ENCODE measurements at regions not wholly inside any gene's neighbourhood (a gene's known extent, or its start where the extent isn't known, plus 50 kb on each side); places are given as distances from the start of the nearest gene placed in this dataset.

DNA sequence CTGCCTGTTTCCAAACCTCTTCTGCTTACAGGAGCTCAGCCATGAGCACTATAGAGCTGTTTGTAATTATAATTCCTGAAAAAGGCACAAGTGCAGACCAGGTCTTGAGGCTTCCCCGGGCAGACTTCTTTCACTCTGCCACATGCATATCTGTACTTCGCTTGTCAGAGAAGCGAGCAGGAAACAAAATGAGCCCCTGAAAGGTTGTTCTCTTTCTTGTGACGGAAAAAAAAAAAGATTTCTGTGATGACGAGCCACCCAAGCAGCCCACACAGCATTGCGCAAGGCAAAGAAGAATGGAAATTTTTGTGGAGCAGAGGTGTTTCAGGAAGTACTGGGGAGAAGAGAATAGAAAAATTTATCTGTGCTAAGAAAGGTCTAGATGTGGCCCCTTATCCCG, 54.0 kb upstream of the LINC00305 start:
- Histone ChIP-seq H3K9me3 (ENCODE audit: low read length) (no peaks in the 10 kb centered on the region), H3K9me2 (ENCODE audit: insufficient read depth, low read length) (no peaks in the 10 kb centered on the region), H3K4me3 (ENCODE audit: low read length) (no peak overlapping the region), H3K27ac (ENCODE audit: low read length) (no peak overlapping the region), H3K9ac (ENCODE audit: low read length) (no peak overlapping the region), H3K79me2 (replicated peaks; ENCODE audit: insufficient read depth, low read length) (no peaks in the 10 kb centered on the region), H3K4me2 (ENCODE audit: low read length) (no peak overlapping the region), H4K20me1 (ENCODE audit: insufficient read depth) (no peaks in the 10 kb centered on the region), H3F3A (ENCODE audit: insufficient read depth, low read length, poor library complexity, severe bottlenecking) (no peaks in the 10 kb centered on the region), H3K27me3 (ENCODE audit: insufficient read depth, low read depth, low read length) (no peaks in the 10 kb centered on the region), H2AFZ (ENCODE audit: low read depth, low read length) (no peak overlapping the region), H3K36me3 (ENCODE audit: insufficient read depth, low read length) (no peaks in the 10 kb centered on the region)
- TF ChIP-seq EZH2 (IDR thresholded peaks at IDR 0.05; ENCODE audit: borderline replicate concordance, insufficient read depth, low read length, poor library complexity, severe bottlenecking) (no peak), POLR2AphosphoS5 (IDR thresholded peaks at IDR 0.05) (no peak), EP300 (conservative IDR thresholded peaks at IDR 0.05; ENCODE audit: poor library complexity, severe bottlenecking) (no peak), MXI1 (conservative IDR thresholded peaks at IDR 0.05; ENCODE audit: poor library complexity, severe bottlenecking) (no peak), TAF1 (IDR thresholded peaks at IDR 0.05; ENCODE audit: low read depth) (no peak), RAD21 (conservative IDR thresholded peaks at IDR 0.05) (no peak), SMC3 (conservative IDR thresholded peaks at IDR 0.05; ENCODE audit: poor library complexity) (no peak)
- TF ChIP-seq, protein P1, sequence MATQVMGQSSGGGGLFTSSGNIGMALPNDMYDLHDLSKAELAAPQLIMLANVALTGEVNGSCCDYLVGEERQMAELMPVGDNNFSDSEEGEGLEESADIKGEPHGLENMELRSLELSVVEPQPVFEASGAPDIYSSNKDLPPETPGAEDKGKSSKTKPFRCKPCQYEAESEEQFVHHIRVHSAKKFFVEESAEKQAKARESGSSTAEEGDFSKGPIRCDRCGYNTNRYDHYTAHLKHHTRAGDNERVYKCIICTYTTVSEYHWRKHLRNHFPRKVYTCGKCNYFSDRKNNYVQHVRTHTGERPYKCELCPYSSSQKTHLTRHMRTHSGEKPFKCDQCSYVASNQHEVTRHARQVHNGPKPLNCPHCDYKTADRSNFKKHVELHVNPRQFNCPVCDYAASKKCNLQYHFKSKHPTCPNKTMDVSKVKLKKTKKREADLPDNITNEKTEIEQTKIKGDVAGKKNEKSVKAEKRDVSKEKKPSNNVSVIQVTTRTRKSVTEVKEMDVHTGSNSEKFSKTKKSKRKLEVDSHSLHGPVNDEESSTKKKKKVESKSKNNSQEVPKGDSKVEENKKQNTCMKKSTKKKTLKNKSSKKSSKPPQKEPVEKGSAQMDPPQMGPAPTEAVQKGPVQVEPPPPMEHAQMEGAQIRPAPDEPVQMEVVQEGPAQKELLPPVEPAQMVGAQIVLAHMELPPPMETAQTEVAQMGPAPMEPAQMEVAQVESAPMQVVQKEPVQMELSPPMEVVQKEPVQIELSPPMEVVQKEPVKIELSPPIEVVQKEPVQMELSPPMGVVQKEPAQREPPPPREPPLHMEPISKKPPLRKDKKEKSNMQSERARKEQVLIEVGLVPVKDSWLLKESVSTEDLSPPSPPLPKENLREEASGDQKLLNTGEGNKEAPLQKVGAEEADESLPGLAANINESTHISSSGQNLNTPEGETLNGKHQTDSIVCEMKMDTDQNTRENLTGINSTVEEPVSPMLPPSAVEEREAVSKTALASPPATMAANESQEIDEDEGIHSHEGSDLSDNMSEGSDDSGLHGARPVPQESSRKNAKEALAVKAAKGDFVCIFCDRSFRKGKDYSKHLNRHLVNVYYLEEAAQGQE (IDR thresholded peaks at IDR 0.05; ENCODE audit: borderline replicate concordance): no peak
- TF ChIP-seq, protein P2, sequence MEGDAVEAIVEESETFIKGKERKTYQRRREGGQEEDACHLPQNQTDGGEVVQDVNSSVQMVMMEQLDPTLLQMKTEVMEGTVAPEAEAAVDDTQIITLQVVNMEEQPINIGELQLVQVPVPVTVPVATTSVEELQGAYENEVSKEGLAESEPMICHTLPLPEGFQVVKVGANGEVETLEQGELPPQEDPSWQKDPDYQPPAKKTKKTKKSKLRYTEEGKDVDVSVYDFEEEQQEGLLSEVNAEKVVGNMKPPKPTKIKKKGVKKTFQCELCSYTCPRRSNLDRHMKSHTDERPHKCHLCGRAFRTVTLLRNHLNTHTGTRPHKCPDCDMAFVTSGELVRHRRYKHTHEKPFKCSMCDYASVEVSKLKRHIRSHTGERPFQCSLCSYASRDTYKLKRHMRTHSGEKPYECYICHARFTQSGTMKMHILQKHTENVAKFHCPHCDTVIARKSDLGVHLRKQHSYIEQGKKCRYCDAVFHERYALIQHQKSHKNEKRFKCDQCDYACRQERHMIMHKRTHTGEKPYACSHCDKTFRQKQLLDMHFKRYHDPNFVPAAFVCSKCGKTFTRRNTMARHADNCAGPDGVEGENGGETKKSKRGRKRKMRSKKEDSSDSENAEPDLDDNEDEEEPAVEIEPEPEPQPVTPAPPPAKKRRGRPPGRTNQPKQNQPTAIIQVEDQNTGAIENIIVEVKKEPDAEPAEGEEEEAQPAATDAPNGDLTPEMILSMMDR (IDR thresholded peaks at IDR 0.05; ENCODE audit: poor library complexity, severe bottlenecking): no peak

DNA sequence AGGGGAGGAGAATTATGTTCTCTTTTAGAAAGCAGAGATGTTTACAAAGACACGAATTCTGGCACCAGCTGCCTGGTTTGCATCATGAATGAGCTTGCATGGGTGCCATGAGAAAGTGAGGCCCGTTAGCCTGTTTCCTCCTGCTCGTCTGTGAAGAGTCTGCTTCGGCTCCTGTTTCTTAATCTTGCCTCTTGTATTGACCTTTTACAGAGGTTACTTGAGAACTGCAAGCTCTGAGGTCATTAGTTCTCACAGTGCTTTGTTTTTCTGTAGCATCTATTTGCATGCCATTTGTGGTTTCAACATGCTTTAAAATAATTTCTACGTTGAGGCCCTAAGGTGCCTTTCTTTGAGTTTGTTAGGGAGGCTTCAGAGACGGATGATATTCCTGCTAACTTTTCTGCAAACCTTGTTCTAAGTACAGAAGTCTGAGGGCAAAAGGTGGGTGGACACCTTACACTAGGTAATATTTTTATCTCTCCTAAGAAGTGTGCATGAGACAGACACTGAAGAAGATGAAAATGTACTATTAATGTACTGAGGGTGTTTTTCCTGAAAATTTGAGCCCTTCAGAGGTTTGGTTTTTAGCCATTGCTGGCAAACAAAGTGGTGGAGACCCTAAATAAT, 53.4 kb upstream of the LINC00305 start:
- H3K9ac ChIP-seq (ENCODE audit: low read length): no peak overlapping the region
- H3K79me2 ChIP-seq (replicated peaks; ENCODE audit: insufficient read depth, low read length): no peaks in the 10 kb centered on the region
- H3K4me2 ChIP-seq (ENCODE audit: low read length): no peak overlapping the region
- H3K4me3 ChIP-seq (ENCODE audit: low read length): no peak overlapping the region
- H4K20me1 ChIP-seq (ENCODE audit: insufficient read depth): no peaks in the 10 kb centered on the region
- TF ChIP-seq RAD21 (conservative IDR thresholded peaks at IDR 0.05) (no peak), SMC3 (conservative IDR thresholded peaks at IDR 0.05; ENCODE audit: poor library complexity) (no peak), TAF1 (IDR thresholded peaks at IDR 0.05; ENCODE audit: low read depth) (no peak), EZH2 (IDR thresholded peaks at IDR 0.05; ENCODE audit: borderline replicate concordance, insufficient read depth, low read length, poor library complexity, severe bottlenecking) (no peak), POLR2AphosphoS5 (IDR thresholded peaks at IDR 0.05) (no peak), MXI1 (conservative IDR thresholded peaks at IDR 0.05; ENCODE audit: poor library complexity, severe bottlenecking) (no peak), EP300 (conservative IDR thresholded peaks at IDR 0.05; ENCODE audit: poor library complexity, severe bottlenecking) (no peak)
- TF ChIP-seq, protein P2 (IDR thresholded peaks at IDR 0.05; ENCODE audit: poor library complexity, severe bottlenecking): no peak
- TF ChIP-seq, protein P1 (IDR thresholded peaks at IDR 0.05; ENCODE audit: borderline replicate concordance): no peak
- H3F3A ChIP-seq (ENCODE audit: insufficient read depth, low read length, poor library complexity, severe bottlenecking): no peaks in the 10 kb centered on the region
- no peak overlapping the region for H3K27ac ChIP-seq (ENCODE audit: low read length)
- H3K9me3 ChIP-seq (ENCODE audit: low read length): no peaks in the 10 kb centered on the region
- no peaks in the 10 kb centered on the region for H3K9me2 ChIP-seq (ENCODE audit: insufficient read depth, low read length)
- H2AFZ ChIP-seq (ENCODE audit: low read depth, low read length): no peak overlapping the region
- H3K36me3 ChIP-seq (ENCODE audit: insufficient read depth, low read length): no peaks in the 10 kb centered on the region
- H3K27me3 ChIP-seq (ENCODE audit: insufficient read depth, low read depth, low read length): no peaks in the 10 kb centered on the region

All from neural cell (in vitro differentiated cells).